ENCODE measurements at regions not wholly inside any gene's neighbourhood (a gene's known extent, or its start where the extent isn't known, plus 50 kb on each side); places are given as distances from the start of the nearest gene placed in this dataset.

- Histone ChIP-seq H3K4me1 (no peaks in the 10 kb centered on the region), H3K4me3 (no peak overlapping the region), H3K36me3 (no peaks in the 10 kb centered on the region), H3K27ac (no peak overlapping the region), H3K9me3 (peaks cover 0 to 12% (median 0%) of the 10 kb centered on the region in 11 donors), H3K27me3 (no peaks in the 10 kb centered on the region)
- intact Hi-C loops (cut with DNase I): no loop called here
- ATAC-seq: no peak
- DNase-seq: no peak
- WGBS, 2 donors: 70 to 72% methylated on average over 3 of the region's 3 CpGs
- no peak for TF ChIP-seq CTCF (IDR thresholded peaks at IDR 0.05)
Observed at GRCh38 chr9:102521097-102521755, 473.9 kb upstream of the CYLC2 start.

GRCh38 chr9:102519423-102519822 is 475.7 kb upstream of the CYLC2 start:
- Histone ChIP-seq H3K4me1 (no peaks in the 10 kb centered on the region), H3K4me3 (no peak overlapping the region), H3K36me3 (no peaks in the 10 kb centered on the region), H3K27ac (no peak overlapping the region), H3K27me3 (no peaks in the 10 kb centered on the region), H3K9me3 (peaks cover 0 to 5% (median 0%) of the 10 kb centered on the region in 11 donors)
- intact Hi-C loops (cut with DNase I): no loop called here
- DNase-seq: no peak
- no peak for TF ChIP-seq CTCF (IDR thresholded peaks at IDR 0.05)
- 93 to 95% methylated on average over 5 of the region's 5 CpGs for WGBS, 2 donors
- ATAC-seq: no peak

- TF ChIP-seq CTCF (IDR thresholded peaks at IDR 0.05): no peak
- intact Hi-C loops (cut with DNase I): no loop called here
- DNase-seq (no peak), ATAC-seq (no peak)
- H3K4me1 ChIP-seq: no peaks in the 10 kb centered on the region
- H3K4me3 ChIP-seq: no peak overlapping the region
- 55 to 69% methylated on average over 5 of the region's 5 CpGs for WGBS, 2 donors
- H3K36me3 ChIP-seq: no peaks in the 10 kb centered on the region
- no peaks in the 10 kb centered on the region for H3K27me3 ChIP-seq
- H3K27ac ChIP-seq: no peak overlapping the region
- no peaks in the 10 kb centered on the region for H3K9me3 ChIP-seq
Observed at GRCh38 chr9:102518324-102518723, 476.8 kb upstream of the CYLC2 start.

GRCh38 chr9:102514541-102514940 is 480.6 kb upstream of the CYLC2 start:
- WGBS, 2 donors: 70 to 72% methylated on average over 9 of the region's 9 CpGs
- intact Hi-C loops (cut with DNase I): no loop called here
- no peaks in the 10 kb centered on the region for H3K9me3 ChIP-seq

More at GRCh38 chr9:102514541-102514940, 480.6 kb upstream of the CYLC2 start:
- DNase-seq (no peak), ATAC-seq (no peak)
- H3K4me1 ChIP-seq: no peaks in the 10 kb centered on the region
- TF ChIP-seq CTCF (IDR thresholded peaks at IDR 0.05): no peak
- H3K36me3 ChIP-seq: no peaks in the 10 kb centered on the region
- H3K27ac ChIP-seq: no peak overlapping the region
- no peak overlapping the region for H3K4me3 ChIP-seq
- no peaks in the 10 kb centered on the region for H3K27me3 ChIP-seq
